IMR-90 (cell line): ENCODE measurements at regions not wholly inside any gene's neighbourhood (a gene's known extent, or its start where the extent isn't known, plus 50 kb on each side); places are given as distances from the start of the nearest gene placed in this dataset.
"Not testable (repeated sequence)": the region's sequence is repeated elsewhere in the genome, so short reads cannot be mapped to it uniquely, and the experiment has no call there.

ENCODE experiments used
- ATAC-seq: fragments of 200-7000 bp; cut with Tn5 transposase; 2 replicates; pipeline ENCODE4 v1.9.1; 2020; ENCODE audit warnings: low read depth, mild to moderate bottlenecking, moderate library complexity
- BruUV-seq: library from RNA; stranded (reverse); fragments of 400-500 nt; replicated peaks from 2 replicates; lab custom pipeline; 2021; lab: Mats Ljungman, UMichigan
- CTCF ChIA-PET: fragments of 300-600 bp; formaldehyde crosslinking; extraction: SDS; loops from one replicate; lab custom pipeline; 2021; ENCODE audit warnings: antibody characterized with exemption; lab: Yijun Ruan, JAX
- POLR2A ChIA-PET: fragments of 300-600 bp; sonication (Branson Sonifier 250); formaldehyde crosslinking; loops from one replicate; lab custom pipeline; 2022; ENCODE audit warnings: antibody characterized with exemption; ENCODE audit not compliant: unreplicated experiment; lab: Charles Lee
- DNase-seq: peaks from one replicate; pipeline ENCODE4 v3.0.0; 2013
- H2AFZ ChIP-seq: replicated peaks from 2 replicates; pipeline ENCODE3; 2013; ENCODE audit warnings: low read length, mild to moderate bottlenecking; ENCODE audit not compliant: poor library complexity
- H2AK5ac ChIP-seq: 2 replicates; pipeline ENCODE4 v1.6.1; 2013; ENCODE audit warnings: low read depth, low read length, inconsistent platforms
- H2AK9ac ChIP-seq: replicated peaks from 2 replicates; pipeline ENCODE3; 2013; ENCODE audit warnings: mild to moderate bottlenecking, low read depth, low read length, moderate library complexity; ENCODE audit not compliant: poor library complexity
- H2BK120ac ChIP-seq: 2 replicates; pipeline ENCODE4 v1.6.1; 2013; ENCODE audit warnings: low read depth, low read length, inconsistent platforms
- H2BK15ac ChIP-seq: 3 replicates; pipeline ENCODE4 v1.6.1; 2013; ENCODE audit warnings: low read depth, low read length, inconsistent platforms
- H2BK20ac ChIP-seq: 2 replicates; pipeline ENCODE4 v1.6.1; 2013; ENCODE audit warnings: low read depth, mild to moderate bottlenecking, inconsistent platforms, low read length, moderate library complexity
- H2BK5ac ChIP-seq: 2 replicates; pipeline ENCODE4 v1.6.1; 2013; ENCODE audit warnings: mild to moderate bottlenecking, low read depth, low read length, inconsistent platforms; ENCODE audit not compliant: poor library complexity, severe bottlenecking
- H3K14ac ChIP-seq: replicated peaks from 2 replicates; pipeline ENCODE4 v1.6.1; 2013; ENCODE audit warnings: low read depth, low read length, inconsistent platforms
- H3K18ac ChIP-seq: 2 replicates; pipeline ENCODE4 v1.6.1; 2013; ENCODE audit warnings: low read depth, low read length, control low read depth
- H3K23ac ChIP-seq: 2 replicates; pipeline ENCODE4 v1.6.1; 2013; ENCODE audit warnings: low read depth, low read length, inconsistent platforms
- H3K27ac ChIP-seq: 2 replicates; pipeline ENCODE4 v1.5.1; 2013; ENCODE audit warnings: mild to moderate bottlenecking, control low read depth, low read length; ENCODE audit not compliant: insufficient read depth
- H3K27me3 ChIP-seq: 2 replicates; pipeline ENCODE4 v1.6.1; 2013; ENCODE audit warnings: low read length; ENCODE audit not compliant: control insufficient read depth, insufficient read depth
- H3K36me3 ChIP-seq: 2 replicates; pipeline ENCODE4 v1.6.1; 2013; ENCODE audit warnings: low read length, mixed read lengths; ENCODE audit not compliant: control insufficient read depth, insufficient read depth
- H3K4ac ChIP-seq: 2 replicates; pipeline ENCODE4 v1.6.1; 2013; ENCODE audit warnings: low read depth, low read length, inconsistent platforms
- H3K4me1 ChIP-seq: 2 replicates; pipeline ENCODE4 v1.6.1; 2013; ENCODE audit warnings: low read length, mixed read lengths; ENCODE audit not compliant: control insufficient read depth, insufficient read depth
- H3K4me2 ChIP-seq: 2 replicates; pipeline ENCODE4 v1.6.1; 2013; ENCODE audit warnings: low read depth, mild to moderate bottlenecking, control low read depth, low read length, moderate library complexity
- H3K4me3 ChIP-seq: 2 replicates; pipeline ENCODE4 v1.5.1; 2013; ENCODE audit warnings: low read depth, mild to moderate bottlenecking, control low read depth, low read length, moderate library complexity; ENCODE audit not compliant: insufficient read depth
- H3K56ac ChIP-seq: 2 replicates; pipeline ENCODE4 v1.6.1; 2013; ENCODE audit warnings: low read length, inconsistent platforms; ENCODE audit not compliant: insufficient read depth; ENCODE audit errors: extremely low read depth
- H3K79me1 ChIP-seq, 2 experiments: 2 replicates each; pipeline ENCODE4 v1.6.1; 2013; ENCODE audit warnings: low read length in 2 of 2, inconsistent platforms in 1 of 2, low read depth in 1 of 2
- H3K9ac ChIP-seq: 2 replicates; pipeline ENCODE4 v1.6.1; 2013; ENCODE audit warnings: low read depth, low read length, control low read depth
- H3K9me1 ChIP-seq: 2 replicates; pipeline ENCODE4 v1.6.1; 2013; ENCODE audit warnings: low read length, inconsistent platforms; ENCODE audit not compliant: insufficient read depth
- H3K9me3 ChIP-seq: 2 replicates; pipeline ENCODE4 v1.6.1; 2013; ENCODE audit warnings: low read length; ENCODE audit not compliant: control insufficient read depth, insufficient read depth
- H4K20me1 ChIP-seq: 2 replicates; pipeline ENCODE4 v1.6.1; 2013; ENCODE audit warnings: low read length, inconsistent platforms; ENCODE audit not compliant: insufficient read depth
- H4K5ac ChIP-seq: 2 replicates; pipeline ENCODE4 v1.6.1; 2013; ENCODE audit warnings: mild to moderate bottlenecking, low read depth, low read length, control low read depth
- H4K8ac ChIP-seq, 2 experiments: 2 replicates each; pipeline ENCODE4 v1.6.1; 2013; ENCODE audit warnings: low read depth in 2 of 2, low read length in 2 of 2, control low read depth in 1 of 2, inconsistent platforms in 1 of 2
- H4K91ac ChIP-seq: 2 replicates; pipeline ENCODE4 v1.6.1; 2013; ENCODE audit warnings: low read depth, low read length, inconsistent platforms; ENCODE audit not compliant: insufficient read depth
- WGBS, 2 experiments: methylation state at CpG; one replicate each; pipeline versions ENCODE4 v1.1.5 to v1.1.7; 2013; ENCODE audit warnings: missing lambda C conversion rate in 2 of 2; ENCODE audit not compliant: insufficient read length in 1 of 2; ENCODE audit errors: extremely low coverage in 2 of 2; 5-methylcytosine and 5-hydroxymethylcytosine counted together
- dilution Hi-C: fragments of 300-500 bp; cut with HindIII; formaldehyde crosslinking; loops from one replicate; pipeline ENCODE4 v1.14.3; 2018; ENCODE audit warnings: low sequenced_read_pairs; ENCODE audit not compliant: unreplicated experiment
- in situ Hi-C: fragments of 300-500 bp; cut with MboI; formaldehyde crosslinking; loops from 3 replicates; pipeline ENCODE4 v1.14.3; 2019; ENCODE audit warnings: low sequenced_read_pairs, inconsistent platforms, mixed read lengths
- intact Hi-C: fragments of 100-400 bp; cut with micrococcal nuclease; formaldehyde crosslinking; loops from 2 replicates; pipeline ENCODE4 v1.10.0; 2022

DNA sequence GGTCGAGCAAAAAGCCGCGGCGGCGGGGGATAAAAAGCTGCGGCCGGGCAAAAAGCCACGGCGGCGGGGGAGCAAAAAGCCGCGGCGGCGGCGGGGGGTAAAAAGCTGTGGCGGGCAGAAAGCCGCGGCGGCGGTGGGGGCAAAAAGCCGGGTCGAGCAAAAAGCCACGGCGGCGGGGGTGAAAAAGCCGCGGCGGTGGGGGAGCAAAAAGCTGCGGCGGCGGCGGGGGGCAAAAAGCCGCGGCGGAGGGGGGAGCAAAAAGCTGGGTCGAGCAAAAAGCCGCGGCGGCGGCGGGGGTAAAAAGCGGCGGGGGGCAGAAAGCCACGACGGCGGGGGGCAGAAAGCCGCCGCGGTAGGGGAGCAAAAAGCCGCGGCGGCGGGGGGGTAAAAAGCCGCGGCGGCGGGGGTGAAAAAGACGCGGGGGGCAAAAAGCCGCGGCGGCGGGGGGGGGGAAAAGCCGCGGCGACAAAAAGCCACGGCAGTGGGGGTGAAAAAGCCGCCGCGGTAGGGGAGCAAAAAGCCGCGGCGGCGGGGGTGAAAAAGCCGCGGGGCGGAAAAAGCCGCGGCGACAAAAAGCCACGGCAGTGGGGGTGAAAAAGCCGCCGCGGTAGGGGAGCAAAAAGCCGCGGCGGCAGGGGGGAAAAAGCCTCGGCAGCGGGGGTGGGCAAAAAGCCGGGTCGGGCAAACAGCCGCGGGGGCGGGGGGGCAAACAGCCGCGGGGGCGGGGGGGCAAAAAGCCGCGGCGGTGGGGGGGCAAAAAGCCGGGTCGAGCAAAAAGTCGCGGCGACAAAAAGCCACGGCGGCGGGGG, 510.8 kb downstream of the FOXD4L5 start:
- dilution Hi-C loops: not testable (repeated sequence)

More for the DNA sequence above, 510.8 kb downstream of the FOXD4L5 start:
- H3K18ac ChIP-seq, intact Hi-C loops, H4K8ac ChIP-seq, H3K23ac ChIP-seq, H2AK5ac ChIP-seq, H3K4ac ChIP-seq, H3K14ac ChIP-seq, H2AK9ac ChIP-seq, CTCF ChIA-PET, H4K5ac ChIP-seq, H3K36me3 ChIP-seq, H2BK20ac ChIP-seq, H3K9ac ChIP-seq, H4K20me1 ChIP-seq, H2BK5ac ChIP-seq, POLR2A ChIA-PET, H3K27ac ChIP-seq, DNase-seq, H3K9me3 ChIP-seq, H3K56ac ChIP-seq, in situ Hi-C loops, H2AFZ ChIP-seq, H3K4me1 ChIP-seq, BruUV-seq, H3K79me1 ChIP-seq, H3K27me3 ChIP-seq, H2BK15ac ChIP-seq, H2BK120ac ChIP-seq, H4K91ac ChIP-seq, ATAC-seq, H3K4me2 ChIP-seq, H3K9me1 ChIP-seq: not testable (repeated sequence)
- WGBS, 2 experiments: no CpG with 5 or more reads among the region's 108 CpGs
- H3K4me3 ChIP-seq: peak overlapping the region; percentile 24; the same call in 1 of the 2 replicates
